GM12875 (cell line): ENCODE measurements at regions not wholly inside any gene's neighbourhood (a gene's known extent, or its start where the extent isn't known, plus 50 kb on each side); places are given as distances from the start of the nearest gene placed in this dataset.

Experiments used
- H3K4me3 ChIP-seq: one replicate; pipeline ENCODE4 v1.5.1; 2011; ENCODE audit warnings: low read depth, low read length, control low read depth
- TF ChIP-seq, protein P1 (sequence below): IDR thresholded peaks from 2 replicates; pipeline ENCODE4 v1.5.1; 2011; ENCODE audit warnings: low read depth, mild to moderate bottlenecking, control low read depth, inconsistent platforms, low read length, moderate library complexity, borderline replicate concordance; ENCODE audit not compliant: insufficient read depth

DNA sequence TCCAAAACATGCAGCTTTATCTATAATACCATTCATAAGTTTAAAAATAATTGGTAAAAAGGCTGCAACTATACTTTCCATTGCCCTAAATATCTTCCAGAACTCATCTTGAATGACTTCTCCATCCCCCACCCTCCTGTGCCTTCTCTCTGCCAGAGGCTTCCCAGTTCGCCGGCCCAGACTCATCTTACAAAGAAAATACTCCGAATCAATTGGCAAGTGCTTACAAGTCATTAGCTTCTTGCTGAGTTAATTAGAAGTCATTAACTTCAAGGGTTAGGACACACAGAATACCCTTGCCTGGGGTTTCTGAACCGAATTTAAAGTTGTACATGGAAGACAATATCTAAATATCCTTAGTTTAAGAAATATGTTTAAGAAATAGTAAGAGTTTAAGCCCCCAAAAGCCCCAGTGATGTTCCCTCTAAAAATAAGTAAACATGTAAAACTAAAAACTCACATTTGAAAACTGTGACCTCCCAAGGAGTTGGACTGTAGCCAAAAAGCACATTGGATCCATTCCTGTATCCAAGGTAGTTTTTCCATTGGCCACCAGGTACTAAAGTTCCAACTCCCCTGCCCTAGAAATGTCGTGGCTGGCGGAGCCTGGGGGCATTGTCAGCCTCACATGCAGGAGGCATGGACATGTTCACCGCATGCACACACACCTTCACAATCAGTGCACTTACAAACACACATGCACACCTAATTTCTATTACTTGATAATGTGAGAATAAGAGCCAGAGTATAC lies 535.2 kb upstream of the FAT1 start:
- TF ChIP-seq, protein P1, sequence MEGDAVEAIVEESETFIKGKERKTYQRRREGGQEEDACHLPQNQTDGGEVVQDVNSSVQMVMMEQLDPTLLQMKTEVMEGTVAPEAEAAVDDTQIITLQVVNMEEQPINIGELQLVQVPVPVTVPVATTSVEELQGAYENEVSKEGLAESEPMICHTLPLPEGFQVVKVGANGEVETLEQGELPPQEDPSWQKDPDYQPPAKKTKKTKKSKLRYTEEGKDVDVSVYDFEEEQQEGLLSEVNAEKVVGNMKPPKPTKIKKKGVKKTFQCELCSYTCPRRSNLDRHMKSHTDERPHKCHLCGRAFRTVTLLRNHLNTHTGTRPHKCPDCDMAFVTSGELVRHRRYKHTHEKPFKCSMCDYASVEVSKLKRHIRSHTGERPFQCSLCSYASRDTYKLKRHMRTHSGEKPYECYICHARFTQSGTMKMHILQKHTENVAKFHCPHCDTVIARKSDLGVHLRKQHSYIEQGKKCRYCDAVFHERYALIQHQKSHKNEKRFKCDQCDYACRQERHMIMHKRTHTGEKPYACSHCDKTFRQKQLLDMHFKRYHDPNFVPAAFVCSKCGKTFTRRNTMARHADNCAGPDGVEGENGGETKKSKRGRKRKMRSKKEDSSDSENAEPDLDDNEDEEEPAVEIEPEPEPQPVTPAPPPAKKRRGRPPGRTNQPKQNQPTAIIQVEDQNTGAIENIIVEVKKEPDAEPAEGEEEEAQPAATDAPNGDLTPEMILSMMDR: no peak
- H3K4me3 ChIP-seq: no peak overlapping the region

DNA sequence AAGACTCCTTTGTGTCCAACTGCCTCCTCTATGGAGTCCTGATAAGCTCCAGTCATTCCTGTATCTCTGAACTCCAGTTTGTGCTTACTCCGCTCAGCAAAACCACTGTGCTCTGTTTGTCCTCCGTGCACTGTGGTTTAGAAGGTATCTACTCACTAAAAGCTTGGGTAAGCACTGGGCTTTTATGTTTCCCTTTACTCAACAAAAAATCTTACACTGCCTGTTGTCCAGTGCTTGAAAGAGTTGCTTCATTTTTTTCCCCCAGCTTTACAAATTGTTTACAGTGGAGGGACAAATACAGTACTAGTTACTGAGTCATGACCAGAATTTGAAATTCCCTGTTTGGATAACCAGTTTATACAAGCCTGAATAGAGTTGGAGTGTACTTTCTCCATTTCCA lies 545.3 kb upstream of the FAT1 start:
- TF ChIP-seq, protein P1: no peak
- H3K4me3 ChIP-seq: no peak overlapping the region

DNA sequence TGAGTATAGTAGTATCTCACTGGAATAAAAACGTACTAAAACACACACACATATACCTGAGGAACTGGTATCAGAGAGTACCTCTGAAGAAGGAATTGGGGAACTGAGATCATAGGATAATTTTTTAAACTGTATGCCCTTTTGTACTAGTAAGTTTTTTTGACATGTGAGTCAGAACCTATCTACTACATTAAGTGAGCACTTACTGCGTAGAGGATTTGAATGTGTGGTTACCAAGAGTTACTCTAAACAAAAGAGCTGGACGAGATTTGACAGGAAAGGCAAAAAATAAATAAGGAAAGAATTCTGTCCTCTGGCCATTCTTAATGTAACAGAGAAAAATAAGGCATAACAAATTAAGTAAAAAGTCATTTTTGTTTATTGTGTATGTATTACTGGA lies 546.5 kb upstream of the FAT1 start:
- TF ChIP-seq, protein P1: no peak

DNA sequence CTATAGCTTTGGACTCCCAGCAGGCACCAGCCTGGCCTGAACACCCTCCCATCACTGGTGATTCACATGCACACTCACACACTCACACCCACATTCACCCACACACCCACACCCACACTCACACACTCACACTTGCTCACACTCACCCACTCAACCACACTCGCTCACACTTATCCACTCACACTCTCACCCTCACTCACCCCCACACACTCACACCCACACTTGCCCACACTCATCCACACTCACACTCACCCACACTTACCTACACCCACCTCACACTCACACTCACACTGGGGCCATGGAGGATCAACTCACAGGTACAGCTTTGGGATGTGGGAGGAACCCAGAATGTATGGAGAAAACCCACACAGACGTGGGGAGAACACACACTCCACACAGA lies 548.2 kb upstream of the FAT1 start:
- H3K4me3 ChIP-seq: no peak overlapping the region
- TF ChIP-seq, protein P1: no peak

More for the DNA sequence above, 546.5 kb upstream of the FAT1 start:
- H3K4me3 ChIP-seq: no peak overlapping the region

DNA sequence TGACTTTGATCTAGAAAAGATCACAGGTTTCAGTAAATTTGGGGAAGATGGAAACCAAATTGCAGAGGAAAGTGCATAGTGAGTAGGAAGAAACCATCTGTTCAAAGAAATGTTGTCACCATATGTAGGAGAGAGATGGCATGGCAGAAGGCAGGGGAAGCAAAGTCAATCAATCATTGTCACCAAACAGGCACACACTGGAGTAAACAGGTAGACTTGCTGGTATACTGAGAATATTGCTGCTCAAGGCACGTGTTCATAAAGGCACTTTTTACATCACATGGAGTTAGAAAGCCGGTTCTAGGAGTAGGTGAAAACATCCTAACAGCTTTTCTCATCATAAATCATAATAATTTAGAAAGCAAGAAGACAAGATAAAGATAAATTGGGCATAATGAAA lies 550.5 kb upstream of the FAT1 start:
- H3K4me3 ChIP-seq: no peak overlapping the region
- TF ChIP-seq, protein P1: no peak

DNA sequence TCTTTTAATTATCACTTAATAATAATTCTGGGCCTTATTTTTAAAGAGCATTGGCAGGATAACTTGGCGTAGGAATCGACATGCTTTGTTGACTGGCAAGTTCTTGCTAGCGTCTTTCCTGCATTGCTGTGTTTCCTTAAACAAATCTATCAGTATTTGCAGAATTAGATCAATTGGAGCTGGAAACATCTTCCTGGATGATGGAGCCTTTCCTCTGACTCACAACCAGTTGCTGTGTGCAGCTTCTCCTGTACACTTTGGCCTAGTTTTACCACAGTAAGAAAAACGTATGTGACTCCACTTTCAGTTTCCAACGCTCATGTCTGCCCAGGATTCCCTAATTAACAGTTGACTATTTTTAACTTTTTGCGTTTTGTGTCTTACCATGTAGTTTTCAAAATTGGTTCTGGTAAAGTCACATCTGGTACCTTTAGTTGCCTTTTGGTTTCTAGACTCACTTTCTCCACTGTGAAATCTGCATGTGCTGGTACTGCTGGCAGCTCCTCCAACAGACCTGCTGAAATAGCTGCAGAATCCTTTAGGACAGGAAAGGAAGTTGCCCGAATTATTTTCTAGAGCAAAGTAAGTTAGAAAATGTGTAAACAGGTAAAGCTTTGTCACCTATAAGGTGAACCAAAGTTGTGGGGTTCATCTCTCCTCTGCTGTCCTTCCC lies 553.2 kb upstream of the FAT1 start:
- no peak overlapping the region for H3K4me3 ChIP-seq
- TF ChIP-seq, protein P1: no peak

DNA sequence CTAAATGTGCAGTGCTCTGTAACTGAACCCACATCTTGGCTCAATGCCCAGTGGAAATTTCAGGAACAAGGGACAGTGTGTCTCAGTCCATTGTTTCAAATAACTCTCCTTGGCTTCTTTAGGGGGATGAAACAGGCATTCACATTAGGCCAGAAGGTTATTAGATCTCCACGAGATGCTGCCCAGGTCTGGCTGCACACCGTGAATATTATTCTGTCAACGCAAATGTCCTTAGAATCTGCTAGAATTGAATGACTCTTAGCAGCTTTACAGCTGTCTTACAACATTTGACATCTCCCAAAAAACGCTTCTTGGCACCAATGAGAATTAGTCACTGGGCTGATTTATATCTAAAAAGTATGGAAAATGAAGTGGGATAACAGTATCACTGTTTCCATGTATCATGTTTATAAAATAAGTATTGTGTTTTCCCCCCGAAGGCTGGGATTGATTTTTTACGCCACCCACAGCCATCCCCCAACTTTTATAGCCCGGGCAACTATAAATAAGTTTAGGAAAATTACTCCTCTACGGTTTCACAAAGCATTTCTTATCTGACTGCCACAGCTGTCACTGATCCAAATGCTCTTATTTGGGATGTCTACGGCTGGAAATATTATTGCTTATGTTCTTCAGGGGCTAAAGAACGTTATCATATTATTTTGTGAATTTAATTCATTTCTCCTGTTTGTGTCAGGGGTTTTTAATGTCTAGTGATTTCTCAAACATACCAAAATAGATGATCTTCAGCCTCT lies 559.7 kb upstream of the FAT1 start:
- TF ChIP-seq, protein P1: no peak
- no peak overlapping the region for H3K4me3 ChIP-seq
